Fibroblast of peridontal ligament (primary cell): ENCODE measurements at regions not wholly inside any gene's neighbourhood (a gene's known extent, or its start where the extent isn't known, plus 50 kb on each side); places are given as distances from the start of the nearest gene placed in this dataset.

Source experiments
- DNase-seq: peaks from one replicate; pipeline ENCODE4 v3.0.0-alpha.2; 2010; ENCODE audit errors: extremely low read depth

DNA sequence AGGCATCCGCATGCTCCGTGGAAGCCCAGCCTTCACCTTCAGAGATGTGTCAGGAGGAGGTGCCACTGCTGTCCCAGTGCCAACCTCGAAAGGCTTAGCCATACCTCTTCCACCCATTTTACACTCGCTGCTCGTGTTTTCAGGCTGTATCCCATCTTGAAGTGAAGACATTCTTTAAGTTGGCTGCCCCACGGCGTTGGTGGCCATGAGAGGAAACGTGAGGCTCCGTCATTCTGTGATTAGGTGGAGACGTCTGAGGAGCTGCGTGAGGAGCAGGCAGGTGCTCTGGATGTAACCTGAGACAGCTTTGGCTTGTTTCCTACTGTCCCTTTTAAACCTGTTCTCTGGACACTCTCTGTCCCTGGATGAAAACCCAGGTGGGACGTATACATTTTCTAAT lies 159.9 kb upstream of the RNF32 start:
- no peak for DNase-seq

DNA sequence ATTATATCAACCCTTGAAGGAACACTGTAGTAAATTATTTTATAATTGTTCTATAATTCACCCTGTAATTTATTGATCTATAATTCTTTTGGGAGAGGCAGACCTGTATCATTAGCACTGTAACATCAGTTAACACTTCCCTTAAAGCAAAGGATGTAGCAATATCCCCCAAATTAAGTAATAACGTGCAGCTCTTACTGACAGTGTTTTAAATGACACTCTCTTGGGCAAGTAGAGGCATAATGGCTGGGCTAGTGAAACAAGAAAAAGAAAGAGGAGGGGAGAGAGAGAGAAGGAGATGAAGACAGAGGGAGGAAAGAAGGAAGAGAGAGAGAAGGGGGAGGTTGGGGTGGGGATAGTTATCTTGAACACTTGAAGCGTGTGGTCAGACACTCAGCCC lies 161.0 kb upstream of the RNF32 start:
- DNase-seq: no peak

DNA sequence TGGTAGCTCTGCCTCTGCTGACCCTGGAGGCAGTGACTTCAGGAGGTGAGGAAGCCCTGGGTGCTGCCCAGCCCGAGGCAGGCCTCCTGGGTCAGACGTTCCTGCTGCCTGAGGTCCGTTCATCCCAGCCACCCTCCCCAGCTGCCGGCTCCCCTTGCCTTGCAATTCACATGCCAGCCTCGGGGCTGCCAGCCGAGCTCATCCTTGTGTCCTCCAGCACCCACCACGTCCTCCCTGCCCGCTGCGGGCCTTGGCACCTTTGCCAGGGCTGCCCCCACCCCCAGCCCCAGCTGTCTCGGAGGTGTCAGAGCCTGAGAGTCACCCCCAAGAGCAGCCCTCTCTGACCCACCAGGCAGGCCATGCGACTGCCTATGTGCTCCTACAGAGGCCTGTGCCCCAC lies 162.1 kb upstream of the RNF32 start:
- no peak for DNase-seq

DNA sequence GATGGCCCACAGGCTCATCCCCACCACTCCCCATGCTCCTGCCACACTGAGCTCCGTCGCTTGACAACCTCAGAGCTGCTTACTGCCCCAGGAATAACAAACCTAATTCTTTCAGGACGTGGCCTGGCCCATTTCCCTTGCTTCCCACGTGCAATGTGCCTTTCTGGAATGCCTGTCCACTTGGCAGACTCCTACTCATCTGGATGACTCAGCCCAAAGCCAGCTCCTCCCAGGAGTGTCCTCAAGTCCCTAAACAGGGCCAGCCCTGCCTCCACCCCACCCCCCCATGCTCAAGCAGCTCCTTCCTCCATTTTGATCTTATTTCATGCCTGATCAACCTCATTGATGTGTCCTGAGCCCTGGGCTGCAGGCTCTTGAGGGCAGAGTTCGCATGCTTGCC lies 164.9 kb upstream of the RNF32 start:
- DNase-seq: no peak

DNA sequence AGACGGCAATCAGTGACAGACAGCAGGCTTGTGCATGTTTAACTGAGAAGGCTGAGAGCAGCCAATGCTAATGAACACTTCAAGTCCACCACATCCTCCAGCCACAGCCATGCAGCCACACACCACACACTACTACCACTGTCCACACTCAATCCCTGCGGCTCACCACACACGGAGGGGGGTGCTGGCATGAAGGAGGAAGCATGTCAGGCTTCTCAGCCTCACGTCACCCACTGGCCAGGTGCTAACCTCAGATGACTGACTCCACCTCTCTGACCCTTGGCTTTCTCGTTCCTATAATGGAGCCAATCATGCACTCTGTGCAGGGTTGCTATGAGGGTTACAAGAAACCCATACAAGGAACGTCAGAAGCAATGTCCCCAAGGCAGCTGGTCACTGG lies 165.4 kb upstream of the RNF32 start:
- no peak for DNase-seq

DNA sequence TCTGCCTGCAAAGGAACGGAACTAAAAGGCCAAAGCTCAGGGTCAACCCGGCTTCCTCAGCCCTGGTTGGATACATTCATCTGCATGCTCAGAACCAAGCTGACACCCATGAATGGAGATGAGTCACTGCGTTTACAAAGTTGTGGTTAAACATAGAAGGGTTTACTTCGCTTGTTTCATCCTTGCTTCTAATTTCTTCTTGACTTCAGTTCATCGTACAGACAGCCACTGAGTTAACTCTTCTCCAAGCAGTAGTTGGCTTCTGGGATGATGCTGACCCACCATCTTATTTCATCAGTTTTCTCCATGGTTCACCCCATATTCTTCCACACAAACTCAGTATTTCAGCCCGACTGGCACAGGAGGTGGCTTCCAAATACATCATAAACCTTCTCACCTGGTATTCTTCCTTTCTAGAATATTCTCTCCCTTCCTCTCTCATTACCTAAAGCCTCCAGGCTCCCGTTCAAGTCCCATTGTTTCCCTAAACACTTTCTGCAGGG lies 166.3 kb upstream of the RNF32 start:
- DNase-seq: peak; percentile 5

DNA sequence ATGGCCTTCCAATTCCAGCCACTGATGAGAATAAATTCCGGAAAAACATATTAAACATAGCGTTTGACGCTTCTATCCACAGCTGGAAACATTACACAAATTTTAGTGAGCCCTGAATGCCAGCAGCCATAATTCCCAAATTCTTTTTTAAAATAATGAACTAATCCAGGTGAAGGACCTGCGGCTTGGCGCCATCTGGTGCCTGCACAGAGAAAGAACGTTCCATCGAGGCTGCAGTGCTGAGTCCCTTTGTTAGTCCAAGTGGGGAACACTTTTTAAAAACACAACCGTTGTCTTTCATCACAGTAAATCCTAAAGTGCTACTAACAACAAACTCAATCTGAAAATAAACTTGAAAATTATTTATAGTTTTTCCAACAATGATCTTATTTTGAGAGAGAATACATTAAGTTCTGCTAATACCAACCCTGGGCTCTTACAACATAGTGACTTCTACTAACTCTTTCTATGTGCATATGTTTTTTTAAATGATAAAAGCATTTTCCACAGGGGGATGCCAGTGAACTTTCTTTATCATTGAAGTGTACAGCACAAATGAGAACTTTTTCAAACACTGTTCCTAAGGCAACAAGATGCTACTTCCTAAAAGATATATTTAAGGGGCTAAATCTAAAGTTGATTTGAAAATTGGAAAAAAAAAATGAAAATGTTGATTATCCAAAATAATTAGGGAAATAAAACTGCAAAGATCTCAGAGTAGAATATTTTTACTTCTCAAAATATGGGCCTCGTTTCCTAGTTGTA lies 166.9 kb upstream of the RNF32 start:
- DNase-seq: no peak

DNA sequence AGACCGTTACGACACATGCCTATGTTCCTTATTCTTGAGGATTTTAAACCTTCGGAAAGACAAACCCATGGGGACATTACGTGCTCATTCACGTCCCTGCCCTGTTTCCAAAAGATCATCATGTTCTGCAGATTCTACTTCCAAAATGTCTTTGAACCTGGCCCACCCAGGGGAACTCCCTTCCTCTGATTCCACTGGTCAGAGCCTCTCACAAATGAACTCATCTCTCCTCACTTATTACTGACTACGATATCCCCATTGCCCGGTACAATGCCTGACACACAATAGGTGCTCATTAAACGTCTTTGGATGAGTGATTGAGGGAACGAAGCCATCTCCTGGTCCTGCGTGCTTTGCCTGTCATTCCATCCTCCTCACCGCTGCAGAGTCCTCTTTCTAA lies 168.3 kb upstream of the RNF32 start:
- DNase-seq: no peak

DNA sequence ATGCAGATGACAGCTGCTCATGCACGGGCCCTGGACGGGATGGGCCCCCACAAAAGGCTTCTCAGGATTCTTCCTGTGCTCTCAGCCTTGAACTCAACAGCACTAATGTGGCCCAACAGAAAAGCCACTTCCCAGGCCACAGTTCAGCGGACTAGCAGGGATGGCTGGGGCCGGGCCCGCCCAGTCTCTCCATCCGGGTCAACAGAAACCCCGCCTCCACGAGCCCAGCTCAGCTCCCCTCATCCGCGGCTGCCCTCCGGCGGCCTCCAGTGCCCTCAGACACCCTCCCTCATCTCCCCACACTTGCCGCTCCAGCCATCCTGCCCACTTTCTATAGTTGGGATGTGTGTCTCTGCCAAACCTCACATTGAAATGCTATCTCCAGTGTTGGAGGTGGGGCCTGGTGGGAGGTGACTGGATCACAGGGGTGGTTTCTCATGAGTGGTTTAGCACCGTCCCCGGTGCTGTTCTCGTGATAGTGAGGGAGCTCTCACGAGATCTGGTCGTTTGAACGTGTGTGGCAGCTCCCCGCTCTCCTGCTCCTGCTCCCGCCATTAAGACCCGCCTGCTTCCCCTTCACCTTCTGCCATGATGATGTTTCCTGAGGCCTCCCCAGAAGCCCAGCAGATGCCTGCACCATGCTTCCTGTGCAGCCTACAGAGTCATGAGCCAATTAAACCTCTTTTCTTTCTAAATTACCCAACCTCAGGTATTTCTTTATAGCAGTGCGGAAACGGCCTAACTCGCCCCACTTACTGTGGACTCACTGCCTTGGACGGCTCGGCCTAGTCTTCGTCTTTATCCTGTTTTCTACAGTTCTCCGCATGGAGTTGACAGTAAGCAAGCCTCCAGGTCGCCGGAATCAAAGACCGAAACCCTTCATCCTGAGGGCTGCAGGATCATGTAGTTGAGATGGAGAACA lies 169.9 kb upstream of the RNF32 start:
- DNase-seq: no peak

DNA sequence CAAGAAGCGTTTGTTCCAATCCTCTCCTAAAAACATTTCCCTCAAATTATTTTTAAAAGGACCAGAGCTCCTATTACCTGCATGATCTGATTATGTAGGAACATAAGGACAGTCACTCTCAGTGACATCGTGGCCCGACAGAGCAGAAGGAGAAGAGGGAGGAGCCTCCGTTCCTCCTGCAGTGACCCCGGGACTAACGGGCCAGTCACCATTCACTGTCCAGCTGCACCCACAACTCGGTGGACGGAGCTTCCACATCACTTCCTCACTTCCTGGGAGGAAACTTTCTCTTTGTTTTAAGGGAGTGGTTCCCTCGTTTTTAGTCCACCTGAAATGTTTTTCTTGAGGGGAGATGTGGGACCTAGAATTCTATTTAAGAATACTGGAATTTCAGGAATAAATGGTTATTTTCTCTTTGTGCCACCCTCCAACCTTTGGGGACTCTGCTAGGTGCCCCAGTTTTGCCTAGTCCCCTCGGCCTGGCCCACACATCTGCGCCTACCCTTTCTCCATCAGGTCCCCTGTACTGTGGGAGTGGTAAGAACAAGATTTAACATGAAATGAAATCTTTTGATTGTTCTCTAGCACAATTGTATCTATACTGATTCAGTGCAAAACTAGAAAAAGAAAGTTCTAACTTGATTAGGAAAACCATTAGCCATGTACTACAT lies 173.5 kb upstream of the RNF32 start:
- DNase-seq: no peak

DNA sequence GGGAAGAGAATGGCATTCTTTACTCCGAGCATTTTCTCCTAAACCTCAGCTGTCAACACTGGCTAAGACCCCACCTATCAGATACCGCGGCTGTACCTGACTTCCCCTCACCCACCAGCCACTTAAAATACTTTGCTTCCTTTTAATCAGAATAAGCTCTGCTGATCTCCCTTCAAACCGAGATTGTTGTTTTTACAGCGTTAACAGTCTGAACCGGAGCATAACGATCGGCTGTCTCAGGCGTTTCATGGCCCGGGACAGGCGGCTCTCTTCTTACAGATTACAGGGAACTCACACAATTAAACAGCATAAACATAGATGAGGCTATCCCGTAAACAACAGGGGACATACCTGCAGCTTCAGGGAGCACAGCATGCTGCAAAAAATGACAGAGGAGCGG lies 174.3 kb upstream of the RNF32 start:
- DNase-seq: no peak

DNA sequence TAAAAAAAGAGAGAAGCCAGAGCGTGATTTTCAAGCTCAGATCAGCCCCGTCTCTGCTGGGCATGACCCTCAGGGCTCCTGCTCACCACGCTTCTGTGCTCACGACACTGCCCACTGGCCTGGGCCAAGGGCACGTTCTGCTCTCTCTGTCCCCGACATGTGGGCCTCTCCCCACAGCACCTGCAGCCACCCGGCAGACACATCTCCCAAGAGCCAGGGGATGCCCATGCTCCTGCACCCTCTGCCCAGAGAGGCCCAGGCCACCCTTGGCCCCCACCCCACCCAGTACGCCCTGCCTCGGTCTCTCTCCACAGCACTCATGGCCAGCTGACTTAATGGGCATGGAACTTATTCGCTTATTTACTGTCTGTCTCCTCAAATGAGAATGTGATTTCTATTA lies 175.4 kb upstream of the RNF32 start:
- no peak for DNase-seq

DNA sequence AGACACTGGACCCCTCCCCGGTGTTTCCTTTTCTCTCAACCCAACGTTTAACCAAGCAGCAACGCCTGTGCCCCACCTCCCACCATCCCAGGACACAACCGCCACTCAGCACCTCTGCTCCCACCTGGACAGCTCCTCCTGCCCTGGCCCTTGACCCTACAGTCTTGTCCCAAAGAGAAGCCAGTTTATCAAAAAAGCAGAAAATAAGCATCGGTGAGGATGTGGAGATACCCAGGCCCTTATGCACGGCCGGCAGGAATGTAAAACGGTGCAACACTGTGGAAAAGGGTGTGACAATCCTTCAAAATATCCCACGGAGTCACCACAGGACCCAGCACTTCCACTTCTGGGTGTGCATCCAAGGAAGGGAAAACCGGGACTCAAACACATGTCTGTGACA lies 176.2 kb upstream of the RNF32 start:
- DNase-seq: no peak

DNA sequence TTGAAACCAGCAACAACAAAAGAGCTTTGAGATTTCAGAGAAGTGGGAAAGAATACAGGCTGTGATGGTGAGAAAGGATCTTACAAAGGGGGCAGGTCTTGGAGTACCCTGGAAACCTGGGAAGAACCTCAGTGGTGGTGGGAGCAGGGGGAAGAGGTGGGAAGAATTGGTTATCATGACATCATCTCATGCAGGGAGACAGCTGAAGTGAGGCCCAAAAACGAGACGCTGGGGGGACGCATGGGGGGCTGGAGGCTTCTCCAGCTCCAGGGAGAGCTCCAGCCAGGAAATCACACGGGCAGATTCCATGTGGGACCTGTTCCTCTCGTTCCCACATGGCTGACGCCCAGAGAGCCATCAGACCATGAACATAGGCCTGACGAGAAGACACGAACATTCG lies 177.3 kb upstream of the RNF32 start:
- DNase-seq: no peak

DNA sequence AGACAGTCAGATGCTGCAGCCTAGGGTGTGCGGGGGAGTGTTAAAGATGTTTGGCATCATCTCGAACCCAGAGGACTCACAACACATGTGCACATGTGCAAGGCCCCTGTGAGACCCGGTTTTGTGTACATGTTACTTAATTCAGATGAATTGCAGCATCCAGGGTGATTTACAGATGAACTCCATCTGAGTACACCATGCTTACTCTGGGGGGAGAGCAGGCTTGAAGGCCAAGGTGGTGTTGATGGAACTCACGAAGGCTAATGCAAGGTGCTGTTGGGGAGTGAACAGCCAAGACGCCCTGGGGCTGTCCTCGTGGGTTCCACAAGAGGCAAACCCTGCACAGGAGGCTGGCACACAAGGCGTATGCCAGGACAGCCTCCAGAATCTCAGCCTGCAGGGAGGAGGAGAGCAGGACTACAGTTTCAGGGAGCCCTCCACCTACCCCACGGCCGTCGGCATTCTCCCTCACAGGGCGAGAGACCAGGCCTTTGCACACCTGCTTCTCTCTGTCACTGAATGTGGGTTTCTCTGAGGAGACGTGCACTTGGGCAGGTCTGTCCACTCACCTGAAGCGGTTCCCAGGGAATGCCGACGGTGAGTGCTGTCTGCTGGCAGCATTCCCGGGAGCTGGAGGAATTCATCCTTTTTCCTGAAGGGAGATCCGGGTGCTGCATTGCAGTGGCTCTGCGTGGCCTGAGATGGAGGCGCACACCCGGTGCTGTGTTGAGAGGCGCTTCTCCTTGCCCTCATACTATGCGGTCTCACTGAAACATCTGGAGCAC lies 178.5 kb upstream of the RNF32 start:
- DNase-seq: no peak

DNA sequence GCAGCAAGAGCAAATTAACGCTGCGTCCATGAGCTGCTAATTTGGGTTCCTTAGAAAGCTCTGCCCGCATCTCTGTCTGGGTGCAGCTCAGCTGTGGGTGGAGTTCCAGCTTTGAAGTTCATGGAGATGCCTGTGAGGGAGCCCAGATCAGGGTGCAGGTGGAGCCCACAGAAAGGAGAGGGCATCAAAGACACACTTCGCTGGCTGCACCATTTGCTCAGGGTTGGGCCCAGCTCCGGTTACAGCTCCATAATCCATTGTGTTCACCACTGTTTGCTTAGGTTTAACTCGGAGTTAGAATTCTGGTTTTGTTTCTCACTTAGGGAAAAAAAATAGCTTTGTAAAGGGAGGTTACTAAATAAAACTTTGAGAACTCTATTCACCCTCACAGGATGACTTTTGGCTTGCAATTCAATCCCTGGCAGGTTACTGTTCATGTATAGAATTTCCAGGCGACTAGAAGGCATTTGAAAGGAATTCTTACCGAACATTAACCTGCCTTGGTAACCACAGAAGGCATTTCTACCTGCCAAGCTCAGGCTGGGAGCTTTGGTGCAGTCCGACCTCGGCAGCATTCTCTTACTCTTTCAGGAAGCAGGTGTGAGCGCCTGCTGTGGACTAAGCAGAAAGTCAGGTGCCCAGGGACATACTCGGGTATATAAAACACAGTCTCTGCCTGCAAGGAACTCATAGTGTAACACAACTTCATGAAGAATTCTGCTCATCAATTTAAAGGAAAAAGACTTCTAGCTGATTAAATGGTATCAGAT lies 179.5 kb upstream of the RNF32 start:
- no peak for DNase-seq

DNA sequence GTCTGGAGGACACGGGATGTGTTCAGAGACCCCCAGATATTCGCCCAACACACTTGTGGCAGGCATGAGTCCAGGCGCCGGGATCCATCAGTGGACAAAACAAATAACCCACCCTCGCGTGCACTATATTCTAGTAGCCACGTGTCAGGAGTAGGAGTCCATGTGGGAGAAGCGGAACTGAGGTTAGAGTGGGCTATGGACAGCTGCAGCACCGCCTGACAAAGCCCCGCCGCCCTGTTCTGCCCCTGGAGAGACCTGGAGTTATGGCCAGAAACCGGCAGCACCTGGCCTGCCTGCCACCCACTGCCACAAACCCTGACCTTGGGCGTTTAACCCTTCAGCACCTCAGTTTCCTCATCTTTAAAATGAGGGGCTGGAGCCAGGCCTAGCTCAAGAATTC lies 181.0 kb upstream of the RNF32 start:
- no peak for DNase-seq

DNA sequence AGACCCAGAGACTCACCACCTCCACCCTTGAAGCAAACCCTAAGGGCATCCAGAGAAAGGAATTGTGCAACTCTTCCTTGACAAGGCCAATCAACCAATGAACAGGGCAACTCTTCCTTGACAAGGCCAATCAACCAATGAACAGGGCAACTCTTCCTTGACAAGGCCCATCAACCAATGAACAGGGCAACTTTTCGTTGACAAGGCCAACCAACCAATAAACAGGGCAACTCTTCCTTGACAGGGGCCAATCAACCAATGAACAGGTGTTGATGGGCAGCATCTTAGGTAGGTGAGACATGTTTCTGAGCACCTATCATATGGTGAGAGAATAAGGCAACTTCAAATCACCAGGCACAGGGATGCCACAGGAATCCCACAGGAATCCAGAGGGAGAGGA lies 181.5 kb upstream of the RNF32 start:
- DNase-seq: no peak

DNA sequence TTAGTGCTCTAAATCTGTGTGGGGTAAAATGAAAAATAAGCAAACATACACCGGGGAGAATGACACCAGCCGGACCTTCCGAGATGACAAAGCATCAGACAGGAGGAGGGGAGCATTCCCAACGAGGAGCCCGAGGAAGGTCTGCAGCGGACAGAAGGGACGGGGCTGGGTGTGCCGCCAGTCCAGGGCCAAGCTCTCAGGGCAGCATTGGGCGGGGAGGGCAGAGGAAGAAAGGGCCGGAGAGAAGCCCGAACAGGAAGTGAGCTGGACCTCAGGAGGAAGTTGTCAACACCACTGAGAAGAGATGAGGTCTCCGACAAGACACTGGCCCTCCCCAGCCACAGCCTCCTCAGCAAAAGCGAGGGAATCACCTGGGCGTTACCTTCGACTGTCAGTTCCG lies 182.6 kb upstream of the RNF32 start:
- no peak for DNase-seq

DNA sequence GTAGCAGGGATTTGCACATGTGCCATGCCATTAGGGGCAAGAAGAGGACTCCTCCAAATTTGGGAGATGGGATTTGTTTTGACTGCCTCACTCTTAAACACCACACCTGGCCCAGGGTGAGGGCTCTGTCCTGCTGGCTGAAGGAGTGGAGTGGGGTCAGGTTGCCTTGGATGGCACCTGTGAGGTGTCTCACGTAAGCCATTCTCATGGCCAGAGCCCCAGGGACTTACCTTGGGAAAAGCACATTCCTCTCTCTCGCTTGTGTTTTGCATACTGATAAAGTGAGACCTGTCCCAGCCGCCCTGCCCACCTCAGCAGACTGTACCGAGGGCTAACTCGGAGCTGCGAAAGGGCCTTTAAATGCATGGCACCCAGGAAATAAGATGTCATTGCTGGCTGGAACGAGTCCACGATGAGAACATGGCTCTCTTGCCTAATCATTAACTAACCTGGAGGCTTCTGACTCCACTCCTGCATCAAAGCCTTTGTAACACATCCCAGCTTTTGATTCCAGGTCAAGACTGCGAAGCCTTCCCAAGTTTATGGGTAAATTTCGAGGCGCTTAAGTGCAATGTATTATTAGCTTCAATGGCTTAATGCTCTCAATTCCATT lies 184.0 kb upstream of the RNF32 start:
- DNase-seq: no peak

DNA sequence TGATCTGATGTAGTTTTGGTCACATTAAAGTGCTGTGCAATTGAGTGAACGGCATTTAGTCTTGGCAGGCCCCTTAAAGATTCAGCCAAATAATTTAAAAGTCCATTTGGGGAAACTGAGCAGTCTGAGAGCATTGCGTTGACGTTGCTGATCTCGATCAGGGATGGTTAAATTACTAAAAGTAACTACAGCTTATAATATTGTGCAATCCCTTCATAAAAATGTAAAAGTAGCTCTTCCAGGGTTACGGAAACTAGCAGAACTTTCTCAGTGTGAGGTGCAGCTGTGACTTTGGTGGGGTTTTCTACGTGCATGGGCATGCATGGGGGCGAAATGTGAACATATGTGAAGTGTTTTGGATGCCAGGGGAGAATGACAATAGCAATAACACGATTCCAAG lies 184.5 kb upstream of the RNF32 start:
- no peak for DNase-seq
